G401 (cell line): ENCODE measurements at regions not wholly inside any gene's neighbourhood (a gene's known extent, or its start where the extent isn't known, plus 50 kb on each side); places are given as distances from the start of the nearest gene placed in this dataset.

ENCODE experiments used
- DNase-seq: peaks from one replicate; pipeline ENCODE4 v3.0.0-alpha.2; 2015; ENCODE audit warnings: low spot score
- in situ Hi-C: cut with HindIII; loops from 2 replicates; pipeline ENCODE4 v1.10.0; 2016; ENCODE audit warnings: low sequenced_read_pairs, mixed read lengths

DNA sequence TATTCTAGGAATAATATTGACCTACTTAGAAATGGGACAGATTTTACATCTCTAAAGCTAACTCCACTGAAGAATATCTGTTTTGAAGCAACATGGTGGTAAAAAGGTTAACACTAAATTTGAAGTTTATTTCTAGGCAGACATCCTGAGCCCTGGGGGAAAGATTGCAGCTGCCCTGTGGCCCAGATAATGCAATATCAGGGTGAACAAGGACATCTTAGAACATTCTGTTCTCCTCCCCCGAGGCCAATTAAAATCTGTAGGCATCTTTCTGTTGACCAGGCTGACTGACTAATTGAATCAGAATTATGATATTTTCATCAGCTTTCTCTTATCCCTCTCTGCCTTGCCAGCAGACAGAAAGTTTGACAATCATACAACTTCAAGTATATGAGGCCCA lies 149.8 kb upstream of the DUSP10 start:
- in situ Hi-C loops: no loop called here
- peak; percentile 5 for DNase-seq

GRCh38 chr1:221888801-221889200 lies 146.9 kb upstream of the DUSP10 start:
- no peak for DNase-seq
- in situ Hi-C loops: no loop called here

DNA sequence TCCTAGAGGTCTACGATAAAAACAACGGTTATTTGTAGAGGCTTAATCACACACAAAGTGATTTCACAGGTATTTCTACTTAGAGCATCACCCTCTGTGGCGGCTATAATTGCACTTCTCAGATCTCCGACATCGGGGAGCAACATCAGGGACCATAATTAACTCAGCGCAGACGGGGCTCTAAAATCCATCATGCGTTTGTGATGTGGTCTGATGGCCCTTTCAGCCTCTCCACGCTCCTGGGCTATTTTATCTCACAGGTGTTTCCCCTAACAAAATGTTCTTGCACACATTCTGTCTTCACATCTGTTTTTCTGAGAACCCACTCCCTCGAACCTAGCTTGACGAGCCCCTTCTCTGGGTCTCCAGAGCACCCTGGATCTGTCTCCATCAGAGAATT lies 146.3 kb upstream of the DUSP10 start:
- in situ Hi-C loops: no loop called here
- no peak for DNase-seq

DNA sequence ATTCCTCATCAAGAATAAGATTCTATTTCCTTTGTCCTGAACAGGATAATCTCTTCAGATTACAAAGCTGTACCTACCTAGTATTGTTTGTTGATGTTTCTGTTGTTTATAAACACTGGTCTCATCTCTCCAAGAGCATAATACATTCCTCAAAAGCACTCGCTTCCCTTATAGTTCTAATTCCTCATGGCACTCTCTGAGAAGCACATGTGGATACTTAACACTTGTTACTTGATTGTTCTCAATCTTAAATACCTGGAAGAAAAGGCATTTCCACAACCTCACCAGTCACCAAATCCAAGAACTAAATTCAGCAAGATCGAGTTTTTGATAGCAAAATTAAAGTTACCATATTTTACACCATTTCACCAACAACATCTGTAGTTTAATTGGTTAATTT lies 145.9 kb upstream of the DUSP10 start:
- no peak for DNase-seq
- in situ Hi-C loops: no loop called here

GRCh38 chr1:221887415-221887746 lies 145.5 kb upstream of the DUSP10 start:
- DNase-seq: no peak
- in situ Hi-C loops: no loop called here

GRCh38 chr1:221886743-221887414 lies 145.0 kb upstream of the DUSP10 start:
- no peak for DNase-seq
- in situ Hi-C loops: no loop called here

- in situ Hi-C loops: no loop called here
- no peak for DNase-seq
These were observed 144.4 kb upstream of the DUSP10 start for GRCh38 chr1:221886311-221886710.

DNA sequence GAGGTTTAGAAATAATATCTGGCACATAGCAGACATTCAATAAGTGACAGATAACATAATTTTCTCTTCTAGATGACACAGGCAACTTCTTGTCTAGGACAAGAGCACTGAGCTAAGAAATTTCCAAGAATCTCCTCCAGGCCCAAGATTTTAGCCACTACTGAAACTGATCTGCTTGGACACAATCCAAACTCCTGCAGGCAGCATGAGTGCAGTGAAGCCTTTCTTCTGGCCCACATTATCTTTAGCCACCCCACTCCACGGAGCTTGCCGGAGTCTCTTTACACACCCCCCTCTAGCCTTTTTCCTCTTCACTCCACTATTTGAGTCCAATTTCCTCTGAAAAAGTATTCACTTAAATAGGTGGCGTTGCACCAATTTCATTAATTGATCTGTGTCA lies 142.9 kb upstream of the DUSP10 start:
- DNase-seq: no peak
- in situ Hi-C loops: no loop called here

DNA sequence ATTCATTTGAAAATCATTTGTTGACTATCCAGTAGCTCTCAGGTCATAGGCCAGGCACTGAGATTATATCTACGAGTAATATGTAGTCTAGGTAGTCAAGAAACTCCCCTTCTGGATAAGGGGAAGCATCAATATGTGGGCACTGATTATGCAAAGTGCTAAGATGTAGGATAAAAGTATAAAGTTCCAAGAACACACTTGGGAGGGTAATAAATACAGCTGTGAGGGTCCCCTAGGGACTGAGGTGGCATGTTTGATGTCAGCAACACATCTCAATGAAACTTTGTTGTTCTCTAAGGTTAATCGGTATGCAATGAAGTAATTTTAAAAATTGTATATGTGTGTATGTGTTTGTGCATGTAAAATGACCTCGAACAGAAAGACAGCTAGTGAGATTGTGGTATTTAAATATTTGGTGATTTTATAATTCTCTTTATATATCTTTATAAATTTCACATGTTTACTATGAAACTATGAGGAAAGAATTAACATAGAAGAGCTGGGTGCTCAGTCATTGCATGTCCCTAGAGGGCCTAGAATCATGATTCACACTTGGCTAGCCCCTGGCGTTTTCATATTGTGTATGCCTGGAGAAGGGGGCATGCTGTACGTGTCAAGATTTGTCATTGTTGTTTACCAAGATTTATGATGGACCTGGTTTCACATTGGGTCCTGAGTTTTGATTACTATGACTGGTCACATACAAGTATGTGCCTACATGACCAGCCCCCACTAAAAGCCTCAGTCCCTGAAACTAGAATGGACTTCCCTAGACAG lies 140.1 kb upstream of the DUSP10 start:
- no peak for DNase-seq
- in situ Hi-C loops: no loop called here

GRCh38 chr1:221880182-221880581 lies 138.3 kb upstream of the DUSP10 start:
- in situ Hi-C loops: no loop called here
- DNase-seq: no peak

- in situ Hi-C loops: no loop called here
- no peak for DNase-seq
These were observed 136.2 kb upstream of the DUSP10 start for GRCh38 chr1:221878134-221878533.

DNA sequence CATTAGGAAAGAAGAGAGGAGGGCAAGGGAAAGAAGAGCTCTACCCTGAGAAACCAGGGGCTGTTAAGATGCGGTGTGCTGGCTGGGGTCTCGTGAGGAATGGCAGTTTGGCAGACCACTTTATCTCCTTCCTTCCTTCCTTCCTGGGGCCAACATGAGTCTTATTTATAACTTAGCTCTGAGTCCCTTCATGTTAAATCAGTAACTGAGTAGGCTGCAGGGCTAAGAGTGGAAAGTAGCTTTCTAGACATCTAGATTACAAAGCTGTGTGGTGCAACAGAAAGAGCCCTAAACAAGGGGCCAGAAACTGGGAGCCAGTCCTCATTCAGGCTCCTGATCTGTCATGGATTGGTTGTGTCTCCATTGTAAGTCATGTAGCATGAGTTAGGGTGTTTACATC lies 135.4 kb upstream of the DUSP10 start:
- no peak for DNase-seq
- in situ Hi-C loops: no loop called here

DNA sequence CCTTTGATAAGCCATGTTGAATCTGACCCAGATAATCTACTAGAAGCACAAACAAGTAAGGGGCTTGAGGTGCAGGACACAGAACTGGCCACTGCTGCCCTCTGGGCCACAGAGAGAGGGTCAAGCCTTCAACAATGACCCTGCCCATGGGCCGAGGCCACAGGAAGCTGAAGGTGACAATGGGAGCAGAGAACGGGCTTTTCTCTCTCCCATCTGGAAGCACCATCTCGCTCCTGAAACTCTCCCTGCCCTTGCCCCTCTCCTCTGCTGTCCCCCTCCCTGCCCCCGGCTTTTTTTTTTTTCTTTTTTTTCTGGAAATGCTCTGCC lies 133.1 kb upstream of the DUSP10 start:
- no peak for DNase-seq
- in situ Hi-C loops: no loop called here

DNA sequence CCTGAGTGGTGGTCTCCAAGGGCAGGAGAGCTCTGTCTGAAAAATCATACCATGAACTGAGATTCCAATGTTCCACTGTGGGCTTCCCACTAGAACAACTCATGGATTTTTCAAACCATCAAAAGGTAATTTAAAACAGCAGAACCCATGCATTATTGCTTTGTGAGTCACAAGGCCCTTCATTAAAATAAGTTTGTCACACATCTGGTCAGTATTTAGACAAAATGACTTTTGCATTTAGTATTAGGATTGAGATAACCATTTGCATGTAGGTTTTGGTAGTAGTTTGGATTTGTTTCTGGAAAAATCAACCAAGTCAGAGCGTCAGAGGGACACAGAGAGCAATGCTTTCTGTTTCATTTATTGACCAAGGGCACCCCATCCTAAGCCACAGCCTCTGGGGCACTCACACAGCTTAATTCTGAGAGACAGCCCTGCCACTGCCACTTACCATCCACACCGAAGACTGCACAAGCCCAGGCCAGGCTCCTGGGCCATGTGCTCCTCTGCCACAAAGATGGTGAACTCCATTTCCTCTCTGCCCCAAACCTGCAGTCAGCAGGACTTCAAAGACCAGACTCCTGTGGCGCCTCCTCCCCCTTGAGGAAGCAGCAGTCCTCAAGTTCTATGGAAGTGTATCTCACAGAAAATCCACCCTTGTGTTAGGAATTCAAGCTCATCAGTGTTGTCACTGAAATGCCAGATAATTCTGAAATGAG lies 132.6 kb upstream of the DUSP10 start:
- DNase-seq: no peak
- in situ Hi-C loops: no loop called here

DNA sequence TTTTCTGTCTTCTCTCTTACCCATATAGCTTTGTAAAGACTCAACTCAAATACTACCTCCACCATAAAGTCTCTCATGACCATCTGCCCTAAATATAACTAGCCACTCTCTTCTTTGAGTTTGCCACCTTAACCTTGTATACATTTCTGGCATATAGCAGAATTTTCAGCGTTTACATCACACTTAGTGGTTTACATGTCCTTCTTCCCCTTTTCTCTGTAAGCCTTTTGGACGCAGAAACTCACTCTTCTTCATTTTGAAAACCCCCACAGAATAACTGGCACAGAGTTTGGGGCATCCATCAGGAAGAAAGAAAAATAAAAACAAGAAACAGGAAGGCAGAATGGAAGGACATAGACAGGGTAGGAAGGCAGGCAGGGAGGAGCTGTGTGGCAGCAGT lies 131.8 kb upstream of the DUSP10 start:
- no peak for DNase-seq
- in situ Hi-C loops: no loop called here

GRCh38 chr1:221871056-221871455 lies 129.2 kb upstream of the DUSP10 start:
- no peak for DNase-seq
- in situ Hi-C loops: no loop called here

GRCh38 chr1:221869779-221870178 lies 127.9 kb upstream of the DUSP10 start:
- in situ Hi-C loops: no loop called here
- DNase-seq: no peak

DNA sequence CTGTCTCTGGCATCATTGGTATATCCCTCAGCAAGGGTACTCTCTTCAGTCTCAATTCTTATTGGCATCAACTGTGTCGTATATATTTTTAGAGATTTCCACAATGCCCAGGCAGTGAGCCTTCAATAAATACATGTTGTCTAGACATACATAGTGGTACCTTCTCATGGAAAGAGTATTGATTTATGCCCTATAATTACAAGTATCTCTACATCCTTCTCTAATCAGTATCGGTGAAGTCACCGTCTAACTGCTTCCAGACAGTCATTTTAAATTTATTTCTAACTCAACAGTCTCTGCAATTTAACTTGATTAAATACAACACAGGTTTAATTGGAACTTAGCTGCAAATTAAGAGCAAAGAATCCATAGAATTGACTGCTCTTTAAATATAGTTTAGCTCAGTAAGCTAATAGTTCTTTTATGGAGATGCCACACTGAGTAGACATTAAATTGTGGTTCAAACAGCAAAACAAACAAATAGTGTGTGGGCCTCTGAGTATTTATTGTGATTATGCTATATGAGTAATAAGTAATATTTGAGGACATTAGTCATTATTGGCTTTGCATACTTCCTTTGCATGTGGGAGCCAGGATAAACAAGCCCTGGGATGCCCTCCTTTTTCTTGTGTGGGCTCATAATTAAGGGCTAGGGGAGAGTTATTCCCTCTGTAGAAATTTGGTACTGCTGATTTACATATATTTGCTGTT lies 126.9 kb upstream of the DUSP10 start:
- in situ Hi-C loops: no loop called here
- DNase-seq: no peak

- in situ Hi-C loops: no loop called here
These were observed 125.1 kb upstream of the DUSP10 start for GRCh38 chr1:221867003-221867402.

GRCh38 chr1:221865808-221866207 lies 123.9 kb upstream of the DUSP10 start:
- in situ Hi-C loops: no loop called here

More at GRCh38 chr1:221867003-221867402, 125.1 kb upstream of the DUSP10 start:
- no peak for DNase-seq

More at GRCh38 chr1:221865808-221866207, 123.9 kb upstream of the DUSP10 start:
- DNase-seq: no peak
